ENCODE measurements at regions not wholly inside any gene's neighbourhood (a gene's known extent, or its start where the extent isn't known, plus 50 kb on each side); places are given as distances from the start of the nearest gene placed in this dataset.

GRCh38 chr3:182323898-182324297 is 469.4 kb upstream of the ATP11B start:
- TF ChIP-seq PBX3 (IDR thresholded peaks at IDR 0.05): no peak
- TF ChIP-seq USF2 (IDR thresholded peaks at IDR 0.05; ENCODE audit: borderline replicate concordance, low read depth, low read length): no peak
- TF ChIP-seq ZBTB33 (IDR thresholded peaks at IDR 0.05; ENCODE audit: borderline replicate concordance, low read depth): no peak
- TF ChIP-seq FOSL2 (IDR thresholded peaks at IDR 0.05; ENCODE audit: borderline replicate concordance, low read depth): no peak
- no peak for TF ChIP-seq RCOR1 (IDR thresholded peaks at IDR 0.05; ENCODE audit: low read length)
- no peak for TF ChIP-seq MEF2A (IDR thresholded peaks at IDR 0.05; ENCODE audit: borderline replicate concordance, low read depth)
- TF ChIP-seq ELF1 (IDR thresholded peaks at IDR 0.05): no peak
- TF ChIP-seq GATA2 (CRISPR knock-in tag; IDR thresholded peaks at IDR 0.05): no peak
- no peak for TF ChIP-seq SMC3 (IDR thresholded peaks at IDR 0.05; ENCODE audit: low read depth, low read length)
- no peak for TF ChIP-seq USF1 (IDR thresholded peaks at IDR 0.05; ENCODE audit: borderline replicate concordance, low read depth)
- TF ChIP-seq TEAD4 (IDR thresholded peaks at IDR 0.05; ENCODE audit: borderline replicate concordance, insufficient read depth): no peak
- no peak for TF ChIP-seq REST (IDR thresholded peaks at IDR 0.05; ENCODE audit: low read depth, low read length)
- TF ChIP-seq CHD2 (IDR thresholded peaks at IDR 0.05; ENCODE audit: low read length, partially characterized antibody): no peak
- TF ChIP-seq EZH2phosphoT487 (IDR thresholded peaks at IDR 0.05; ENCODE audit: borderline replicate concordance, low read depth): no peak
- no peak for TF ChIP-seq POLR2AphosphoS5 (IDR thresholded peaks at IDR 0.05; ENCODE audit: low read depth, low read length)
- no peak for TF ChIP-seq MAX (IDR thresholded peaks at IDR 0.05; ENCODE audit: low read depth)
- no peak for TF ChIP-seq MXI1 (IDR thresholded peaks at IDR 0.05; ENCODE audit: low read depth, low read length)
- no peak for TF ChIP-seq RFX5 (IDR thresholded peaks at IDR 0.05; ENCODE audit: low read length)
- no peak for TF ChIP-seq CTCF (IDR thresholded peaks at IDR 0.05)
- Histone ChIP-seq H3K79me2 (ENCODE audit: insufficient read depth) (no peaks in the 10 kb centered on the region), H3K9me3 (0 out of 2 replicates have a peak, but pooled peaks cover 4% of the 10 kb centered on the region), H2AFZ (ENCODE audit: low read depth) (no peak overlapping the region), H3K9ac (no peak overlapping the region), H3K4me2 (no peak overlapping the region), H3K27me3 (ENCODE audit: insufficient read depth) (no peaks in the 10 kb centered on the region), H4K20me1 (ENCODE audit: insufficient read depth) (no peaks in the 10 kb centered on the region), H3K4me1 (ENCODE audit: control insufficient read depth in 1 of 2, insufficient read depth in 2 of 2, low read depth in 1 of 2, low read length in 1 of 2) (no peaks in the 10 kb centered on the region), H3K36me3 (replicated peaks in 1 of 2; ENCODE audit: control insufficient read depth in 1 of 2, insufficient read depth in 2 of 2, low read length in 1 of 2) (no peaks in the 10 kb centered on the region), H3F3A (replicated peaks; ENCODE audit: insufficient read depth) (no peaks in the 10 kb centered on the region), H3K9me2 (no peaks in the 10 kb centered on the region), H3K27ac (ENCODE audit: low read depth in 2 of 2, low read length in 1 of 2) (no peak overlapping the region), H3K4me3 (ENCODE audit: low read depth in 2 of 2, low read length in 1 of 2) (no peak overlapping the region)
- CTCF ChIA-PET: interaction anchor here (1.3 kb wide), 1 partner anchor 34 kb away, joined by 4 read pairs; no protein-coding TSS in a partner anchor
- 24% methylated on average over 1 of the region's 1 CpG for WGBS (ENCODE audit: low lambda C conversion rate)
- POLR2A ChIA-PET: no interaction called here
- no peak for DNase-seq

All from SK-N-SH (cell line).